GM21717 (cell line): ENCODE measurements at regions not wholly inside any gene's neighbourhood (a gene's known extent, or its start where the extent isn't known, plus 50 kb on each side); places are given as distances from the start of the nearest gene placed in this dataset.
"Not testable (repeated sequence)": the region's sequence is repeated elsewhere in the genome, so short reads cannot be mapped to it uniquely, and the experiment has no call there.

ENCODE experiments used
- ATAC-seq: cut with Tn5 transposase; IDR thresholded peaks from one replicate; pipeline ENCODE4 v1.9.1; 2021; ENCODE audit warnings: mild to moderate bottlenecking, moderate library complexity; ENCODE audit not compliant: unreplicated experiment

DNA sequence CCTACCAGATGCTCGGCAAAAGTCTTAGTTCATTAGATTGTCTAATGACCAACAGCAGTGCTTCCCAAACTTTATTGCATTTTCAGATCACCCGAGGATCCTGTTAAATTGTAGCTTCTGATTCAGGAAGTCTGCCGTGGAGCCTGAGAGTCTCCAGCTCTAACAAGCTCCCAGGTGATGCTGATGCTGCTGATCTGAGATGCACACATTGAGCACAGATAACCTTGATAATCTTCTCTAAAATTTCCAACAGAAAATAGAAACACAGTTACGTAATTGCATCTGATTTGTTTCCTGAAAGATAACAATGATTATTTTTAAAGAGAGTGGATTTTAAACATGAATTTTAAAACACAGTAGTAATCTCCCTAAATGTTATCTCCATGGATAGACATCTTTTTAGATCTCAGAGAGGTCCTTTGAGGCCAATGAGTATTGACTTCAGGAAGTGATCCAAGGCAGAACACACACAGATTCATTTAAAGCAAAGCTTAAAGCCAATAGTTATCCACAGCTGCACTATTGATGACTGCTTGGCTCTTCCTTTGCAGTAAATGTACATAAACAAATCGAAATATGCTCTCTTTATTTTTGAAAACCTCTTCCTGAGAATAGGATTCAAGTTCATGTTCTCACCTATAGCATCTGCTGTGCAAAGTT, 122.8 kb upstream of the TNPO1 start:
- no peak for ATAC-seq

GRCh38 chr5:72692651-72693442, 123.6 kb upstream of the TNPO1 start:
- no peak for ATAC-seq

GRCh38 chr5:72692231-72692637, 124.2 kb upstream of the TNPO1 start:
- no peak for ATAC-seq

DNA sequence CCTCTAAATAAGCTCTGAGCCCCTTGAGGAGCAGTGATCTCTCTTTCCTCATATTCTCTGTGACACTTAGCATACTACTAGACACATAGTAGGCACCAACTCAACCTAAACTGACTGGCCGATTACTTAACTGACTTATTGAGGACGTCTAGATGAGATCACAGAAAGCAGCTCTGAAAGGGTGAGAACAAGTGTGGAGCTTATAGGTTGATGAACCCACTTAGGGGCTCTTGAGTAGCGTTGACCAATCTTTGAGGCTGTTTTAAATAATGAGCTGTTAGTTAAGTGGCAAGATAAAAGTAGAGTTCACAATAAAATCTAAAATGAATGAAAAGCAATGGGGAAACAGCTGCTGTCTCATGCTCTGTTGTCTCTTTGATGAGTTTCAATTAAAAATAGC, 124.7 kb upstream of the TNPO1 start:
- ATAC-seq = no peak

DNA sequence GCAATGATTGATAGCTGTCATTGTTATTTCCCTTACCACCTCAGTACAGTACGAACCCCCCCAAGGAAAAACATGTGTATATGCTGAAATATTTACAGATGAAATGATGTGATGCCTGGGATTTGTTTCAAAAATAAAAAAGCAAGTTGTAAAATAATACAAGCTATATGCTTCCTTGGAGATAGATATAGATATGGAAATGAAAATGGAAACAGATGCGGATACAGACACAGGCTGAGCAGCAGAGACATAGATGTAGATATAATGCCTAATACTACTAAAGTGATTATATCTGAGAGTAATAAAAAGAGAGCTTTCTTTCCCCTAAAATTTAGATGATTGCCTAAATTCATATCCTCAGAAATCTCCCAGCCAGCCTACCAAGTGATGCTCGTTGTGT, 127.5 kb upstream of the TNPO1 start:
- ATAC-seq = no peak

DNA sequence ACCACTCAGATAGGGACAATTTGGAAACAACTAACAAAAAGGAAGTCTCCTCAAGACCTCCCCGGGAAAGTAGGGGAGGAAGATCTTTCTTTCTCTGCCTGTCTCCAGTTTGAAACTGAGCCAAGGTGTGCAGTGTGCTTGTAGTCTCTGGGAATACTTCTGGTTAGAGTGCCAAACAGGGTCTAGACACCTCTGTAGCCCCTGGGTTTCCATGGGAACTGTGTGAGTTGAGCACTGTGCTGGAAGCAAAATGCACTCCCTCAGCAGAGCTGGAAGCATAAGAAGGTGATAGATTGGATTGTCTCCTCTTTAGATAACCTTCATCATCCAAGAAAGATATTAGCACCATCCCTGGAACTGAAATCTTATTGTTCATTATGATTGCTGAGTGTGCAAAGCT, 129.2 kb upstream of the TNPO1 start:
- no peak for ATAC-seq

GRCh38 chr5:72682561-72682960, 133.9 kb upstream of the TNPO1 start:
- ATAC-seq = no peak

GRCh38 chr5:72681781-72682180, 134.7 kb upstream of the TNPO1 start:
- ATAC-seq = no peak

- ATAC-seq = no peak
These were observed 139.0 kb upstream of the TNPO1 start for GRCh38 chr5:72677447-72677846.

GRCh38 chr5:72676831-72677230, 139.6 kb upstream of the TNPO1 start:
- not testable (repeated sequence) for ATAC-seq

DNA sequence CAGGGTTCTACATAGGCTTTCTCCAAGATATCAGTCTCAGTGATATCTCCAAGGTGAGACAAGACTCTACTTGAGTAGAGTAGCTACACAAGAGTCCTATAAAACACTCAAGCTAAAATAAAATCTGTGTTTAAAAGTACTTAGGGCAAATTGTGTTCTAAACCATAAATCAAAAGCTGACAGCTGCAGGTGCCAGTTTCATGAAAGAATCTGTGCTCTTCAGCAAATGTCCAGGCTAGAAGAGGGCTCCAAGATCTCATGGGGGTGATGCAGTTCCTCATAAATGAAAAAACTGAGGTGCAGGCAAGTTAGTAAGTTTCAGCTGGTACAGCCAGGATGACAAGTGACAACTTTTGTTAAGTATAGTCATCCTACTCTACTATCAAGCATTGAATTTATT, 142.8 kb upstream of the TNPO1 start:
- no peak for ATAC-seq

DNA sequence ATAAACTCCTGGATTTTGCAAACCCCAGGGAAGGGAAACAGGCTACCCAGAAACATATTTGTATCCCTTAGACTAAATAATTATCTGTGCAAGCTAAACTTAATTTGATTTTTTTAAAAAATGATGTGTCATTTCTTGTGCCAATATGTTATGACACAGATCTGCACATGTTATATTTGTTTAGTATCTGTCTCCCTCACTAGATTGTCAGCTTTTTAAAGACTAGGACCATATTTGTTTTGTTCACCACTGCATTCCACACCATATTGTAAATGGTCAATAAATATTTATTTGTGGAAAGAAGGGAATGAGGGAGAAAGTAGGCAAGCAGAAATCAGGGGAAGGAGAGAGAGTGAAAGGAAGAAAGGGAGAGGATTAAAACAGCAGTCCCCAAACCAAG, 143.3 kb upstream of the TNPO1 start:
- ATAC-seq = no peak

DNA sequence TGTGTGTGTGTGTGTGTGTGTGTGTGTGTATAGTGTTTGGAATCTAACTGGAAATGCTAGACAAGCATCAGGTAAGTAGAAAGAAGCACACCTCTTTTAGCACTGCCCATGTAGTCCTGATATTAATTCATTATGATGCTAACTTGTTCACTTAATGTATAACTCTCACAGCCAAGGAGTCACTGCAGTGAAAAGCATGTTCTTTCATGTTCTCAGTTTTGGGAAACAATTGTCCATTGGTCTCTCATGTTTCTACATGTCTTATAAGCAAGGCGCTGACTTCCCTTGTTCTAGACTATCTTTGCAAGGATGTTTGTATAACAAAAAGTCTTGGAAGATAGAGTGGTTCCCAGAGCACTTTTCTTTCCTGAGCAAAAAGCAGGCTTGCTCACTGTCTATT, 148.8 kb upstream of the TNPO1 start:
- no peak for ATAC-seq

DNA sequence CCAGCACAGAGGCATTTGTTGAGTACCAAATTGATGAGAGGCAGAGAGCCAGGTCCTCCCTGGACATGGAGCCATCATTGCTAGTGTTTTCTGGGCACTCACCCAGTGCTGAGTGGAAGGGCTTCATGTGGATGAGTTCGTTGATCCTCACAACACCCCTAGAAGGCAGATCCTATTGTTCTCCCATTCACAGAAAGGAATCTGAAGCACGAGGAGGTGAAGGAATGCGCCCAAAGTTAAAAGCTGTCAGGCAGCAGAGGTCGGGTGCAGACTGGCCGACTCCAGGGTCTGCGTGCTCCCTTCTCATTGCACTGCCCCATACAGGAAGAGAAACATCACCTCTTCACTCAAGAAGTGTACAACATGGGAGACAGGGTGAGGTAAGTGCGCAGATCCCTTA, 153.5 kb upstream of the TNPO1 start:
- ATAC-seq = no peak

GRCh38 chr5:72662305-72662704, 154.2 kb upstream of the TNPO1 start:
- ATAC-seq = no peak

DNA sequence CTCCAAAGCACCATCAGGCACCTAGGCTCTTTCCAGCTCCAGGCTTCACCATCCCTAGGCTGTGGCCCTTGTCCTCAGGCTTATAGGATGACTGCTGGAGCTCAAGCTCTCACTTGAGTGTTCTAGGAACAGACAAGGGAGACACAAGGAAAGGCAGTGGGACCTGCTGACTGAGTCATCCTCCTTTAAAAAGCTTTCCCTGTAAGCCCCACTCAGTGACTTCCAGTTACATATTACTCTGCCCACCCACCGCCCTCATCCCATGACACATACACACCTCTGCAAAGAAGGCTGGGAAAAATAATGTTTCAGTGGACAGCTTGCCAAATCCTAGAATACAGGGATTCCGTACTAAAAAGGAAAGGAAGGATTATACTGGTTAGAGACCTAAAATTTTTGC, 154.2 kb upstream of the ZNF366 start:
- no peak for ATAC-seq

GRCh38 chr5:72659726-72660125, 152.5 kb upstream of the ZNF366 start:
- ATAC-seq = no peak

DNA sequence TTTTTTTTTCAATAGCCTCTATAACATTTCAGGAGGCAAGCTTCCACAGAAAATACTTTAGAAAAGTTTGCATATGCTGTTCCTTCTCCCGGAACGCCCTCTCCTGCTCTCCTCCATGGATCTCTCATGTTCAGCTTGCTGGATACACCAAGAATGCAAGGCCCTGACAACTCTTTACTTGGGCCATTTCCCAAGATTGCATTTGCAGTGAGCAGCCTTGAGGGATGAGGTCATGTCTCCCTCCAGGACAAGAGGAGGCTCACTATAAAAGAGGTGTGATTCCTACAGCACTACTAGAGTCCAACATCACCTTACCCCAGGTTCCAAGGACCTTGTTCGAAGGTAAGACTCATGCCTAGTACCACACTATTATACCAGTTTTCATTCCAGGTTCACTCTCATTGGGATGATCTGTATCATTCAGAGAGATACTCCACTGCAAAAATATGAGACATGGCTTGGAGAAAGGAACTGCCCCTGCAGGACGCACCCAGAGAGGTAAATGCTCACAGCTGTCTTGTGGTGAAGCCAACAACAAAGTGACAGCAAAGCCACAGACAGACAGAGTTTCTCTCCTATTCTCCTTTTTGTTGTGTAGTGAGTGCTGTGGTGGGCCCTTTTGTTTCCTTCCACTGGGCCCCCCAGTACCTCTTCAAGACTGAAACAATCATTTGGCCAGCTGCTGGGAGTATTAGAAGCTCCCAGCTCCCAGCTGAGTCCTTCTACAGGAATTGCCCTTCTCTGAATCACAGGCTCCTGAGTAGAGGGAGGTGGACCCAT, 151.7 kb upstream of the ZNF366 start:
- ATAC-seq = no peak

- no peak for ATAC-seq
These were observed 151.0 kb upstream of the ZNF366 start for GRCh38 chr5:72658161-72658560.

DNA sequence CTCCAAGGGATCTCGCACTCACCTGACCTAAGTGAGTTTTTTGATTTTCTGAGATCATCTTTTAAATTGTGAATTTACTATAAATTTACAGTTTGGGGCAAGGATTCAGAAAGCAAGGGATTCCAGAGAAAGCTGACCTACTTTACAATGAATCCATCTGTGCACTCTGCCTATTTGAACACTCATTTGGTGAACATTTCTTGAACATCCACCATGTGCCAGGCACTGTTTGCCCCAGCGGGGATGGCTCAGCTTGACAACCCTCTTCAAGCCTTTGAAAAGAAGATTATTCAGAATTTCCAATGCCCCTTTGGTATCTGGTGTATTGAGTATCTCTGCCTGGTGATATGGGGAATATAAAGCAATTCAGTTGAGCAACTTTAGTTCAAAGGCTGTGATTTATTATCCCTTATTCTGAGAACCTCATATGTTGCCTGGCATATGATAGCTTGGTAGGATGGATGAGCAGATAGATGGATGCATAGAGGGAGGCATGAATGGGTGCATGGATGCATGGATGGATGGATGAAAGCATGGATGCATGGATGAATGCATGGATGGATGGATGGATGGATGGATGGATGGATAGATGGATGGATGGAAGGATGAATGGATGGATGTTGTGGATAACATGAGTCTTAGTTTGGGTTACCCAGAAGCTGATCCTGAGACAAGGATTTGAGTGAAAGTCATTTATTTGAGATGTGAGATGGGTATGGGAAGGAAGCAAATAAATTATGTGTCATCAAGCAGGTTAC, 149.7 kb upstream of the ZNF366 start:
- ATAC-seq = no peak

DNA sequence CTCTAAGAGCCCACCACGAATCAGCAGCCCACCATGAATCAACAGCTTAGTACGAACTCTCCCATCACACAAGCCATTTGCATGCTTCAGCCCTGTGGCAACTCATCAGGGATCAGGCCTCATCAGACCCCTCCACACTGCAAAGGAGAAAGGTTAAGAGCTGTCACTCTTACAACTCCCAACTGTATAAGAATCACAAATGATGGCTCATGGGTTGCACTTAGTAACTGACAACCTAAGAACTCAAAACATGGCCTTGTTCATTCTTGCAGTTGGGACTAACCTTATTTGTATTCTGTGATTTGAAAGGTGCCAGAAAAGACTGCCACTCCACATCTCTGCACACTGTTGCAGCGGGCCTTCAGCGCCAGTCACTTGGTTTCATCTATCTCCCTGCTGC, 149.1 kb upstream of the ZNF366 start:
- ATAC-seq = no peak
